ENCODE measurements at regions not wholly inside any gene's neighbourhood (a gene's known extent, or its start where the extent isn't known, plus 50 kb on each side); places are given as distances from the start of the nearest gene placed in this dataset.

DNA sequence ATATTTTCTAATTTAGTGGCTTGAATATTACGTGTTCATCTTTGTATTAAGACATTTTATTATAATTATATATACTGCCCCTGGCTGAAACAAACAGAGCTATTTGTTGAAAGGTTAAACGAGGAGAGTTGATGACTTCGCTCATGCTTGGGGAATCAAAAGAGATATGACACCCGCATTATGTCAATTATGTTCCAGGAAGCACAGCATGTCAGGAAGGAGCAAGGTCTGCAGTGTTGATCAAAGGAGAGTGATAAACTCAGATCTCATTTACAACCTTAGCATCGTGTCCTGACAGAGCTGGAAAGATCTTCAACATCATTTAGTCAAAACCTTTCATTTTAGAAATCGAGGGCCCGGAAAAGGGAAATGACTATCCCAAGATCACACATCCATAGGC lies 510.1 kb downstream of the TDRD15 start:
- TF ChIP-seq POLR2A (IDR thresholded peaks at IDR 0.05; ENCODE audit: low read depth, low read length), result no peak
- TF ChIP-seq POLR2AphosphoS5 (IDR thresholded peaks at IDR 0.05; ENCODE audit: low read depth, low read length), result no peak
- no peak for TF ChIP-seq SPI1 (IDR thresholded peaks at IDR 0.05; ENCODE audit: low read depth, low read length)
- TF ChIP-seq TAF1 (IDR thresholded peaks at IDR 0.05; ENCODE audit: low read depth, low read length), result no peak
- TF ChIP-seq POU2F2 (IDR thresholded peaks at IDR 0.05; ENCODE audit: low read depth, low read length), result no peak
- TF ChIP-seq PAX5 (IDR thresholded peaks at IDR 0.05; ENCODE audit: insufficient read depth, low read length, severe bottlenecking), result no peak
